Gastrocnemius medialis (tissue), 4 donors: ENCODE measurements at regions not wholly inside any gene's neighbourhood (a gene's known extent, or its start where the extent isn't known, plus 50 kb on each side); places are given as distances from the start of the nearest gene placed in this dataset.

Source experiments
- ATAC-seq, 2 donors: fragments of 150-250 bp; one replicate each; pipeline ENCODE4 v1.9.1; 2016
- DNase-seq, 2 donors: peaks; one replicate each; pipeline ENCODE4 v3.0.0-alpha.2; 2019
- H3K27ac ChIP-seq, 4 donors: fragments of 200-600 bp; sonication (generic); 1 replicate in 1 of 4; 2 replicates in 3 of 4; pipeline ENCODE4 v1.5.1; 2016 to 2018; ENCODE audit warnings: mild to moderate bottlenecking in 2 of 4, moderate library complexity in 1 of 4
- H3K27me3 ChIP-seq, 3 donors: fragments of 200-600 bp; sonication (generic) in 2 of 3; 1 replicate in 1 of 3; 2 replicates in 2 of 3; pipeline versions ENCODE4 v1.5.1 to v1.6.0; 2016 to 2019; ENCODE audit warnings: mild to moderate bottlenecking in 1 of 3, moderate library complexity in 1 of 3
- H3K36me3 ChIP-seq, 2 donors: fragments of 200-600 bp; sonication (generic) in 1 of 2; one replicate each; pipeline ENCODE4 v1.5.1; 2017 to 2018
- H3K4me1 ChIP-seq, 2 donors: fragments of 200-600 bp; sonication (generic) in 1 of 2; one replicate each; pipeline ENCODE4 v1.5.1; 2016 to 2017; ENCODE audit warnings: mild to moderate bottlenecking in 2 of 2
- H3K4me3 ChIP-seq, 4 donors: fragments of 200-600 bp; sonication (generic) in 3 of 4; 1 replicate in 1 of 4; 2 replicates in 3 of 4; pipeline ENCODE4 v1.5.1; 2016 to 2019; ENCODE audit warnings: mild to moderate bottlenecking in 2 of 4
- H3K9me3 ChIP-seq, 3 donors: fragments of 200-600 bp; sonication (generic) in 2 of 3; 1 replicate in 1 of 3; 2 replicates in 2 of 3; pipeline ENCODE4 v1.5.1; 2016 to 2019
- POLR2A ChIP-seq, 2 donors: fragments of 450-650 bp; IDR thresholded peaks; one replicate each; pipeline ENCODE4 v1.6.1; 2017; ENCODE audit warnings: antibody characterized with exemption in 2 of 2, mild to moderate bottlenecking in 2 of 2, moderate library complexity in 2 of 2
- in situ Hi-C, 4 donors: fragments of 200-750 bp; cut with MboI; loops; one replicate each; pipeline versions ENCODE4 v1.15.0 to v1.8.0; 2017; ENCODE audit warnings: low sequenced_read_pairs in 4 of 4
- intact Hi-C: fragments of 100-400 bp; cut with DNase I; formaldehyde crosslinking; loops from one replicate; pipeline ENCODE4 v1.15.1; 2023; ENCODE audit warnings: low total_unique reads
- TF ChIP-seq, protein P1 (sequence below), 5 experiments: fragments of 450-650 bp in 3 of 5; fragments of 200-600 bp in 2 of 5; sonication (generic) in 2 of 5; IDR thresholded peaks in 4 of 5; conservative IDR thresholded peaks in 1 of 5; 1 replicate in 4 of 5; 2 replicates in 1 of 5; pipeline ENCODE4 v1.5.1; 2016 to 2019; ENCODE audit warnings: antibody characterized with exemption in 5 of 5, mild to moderate bottlenecking in 3 of 5, moderate library complexity in 3 of 5

DNA sequence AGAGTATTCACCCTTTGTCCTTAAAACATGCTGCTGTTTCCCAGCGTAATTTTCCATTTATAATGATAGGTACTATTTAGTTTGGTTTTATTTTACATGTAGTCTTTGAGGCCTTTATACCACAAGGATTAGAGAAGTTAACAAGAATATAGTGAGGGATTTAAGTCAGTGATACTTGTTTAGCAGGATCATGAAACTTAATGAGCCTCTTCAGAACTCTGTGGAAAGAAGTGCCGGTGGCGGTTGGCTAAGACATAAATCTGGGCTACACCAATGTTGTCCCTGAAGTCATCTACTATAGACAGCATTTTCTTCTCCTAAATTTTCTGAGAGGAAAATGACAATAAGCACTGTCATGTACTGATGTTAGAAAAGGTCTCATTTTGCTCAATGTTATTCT is 1226.0 kb upstream of the SEL1L start:
- no peak for ATAC-seq
- intact Hi-C loops, result no loop called here

DNA sequence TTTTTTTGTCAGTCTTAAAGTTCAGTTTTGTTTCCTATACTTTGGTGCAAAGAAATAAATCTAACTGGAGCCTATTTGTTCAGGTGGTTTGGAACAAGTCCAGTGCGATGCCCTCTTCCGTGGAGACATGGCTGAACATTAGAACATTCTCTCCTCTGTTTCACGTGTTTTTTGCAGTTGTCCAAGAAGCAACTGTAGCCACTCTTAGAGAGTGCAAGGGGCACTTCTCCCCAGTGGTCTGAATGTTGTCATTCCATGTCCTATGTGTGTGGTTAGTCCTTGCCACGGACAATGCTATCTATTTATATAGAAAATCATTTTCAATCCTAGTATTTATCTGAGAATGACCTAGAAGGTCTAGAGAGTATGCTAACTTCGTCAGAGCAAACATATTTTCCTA is 1232.5 kb upstream of the SEL1L start:
- Histone ChIP-seq H3K27me3 (no peaks in the 10 kb centered on the region), H3K9me3 (no peaks in the 10 kb centered on the region), H3K4me1 (no peaks in the 10 kb centered on the region), H3K36me3 (no peaks in the 10 kb centered on the region), H3K4me3 (no peak overlapping the region), H3K27ac (no peak overlapping the region)
- in situ Hi-C loops, result no loop called here
- TF ChIP-seq, protein P1, sequence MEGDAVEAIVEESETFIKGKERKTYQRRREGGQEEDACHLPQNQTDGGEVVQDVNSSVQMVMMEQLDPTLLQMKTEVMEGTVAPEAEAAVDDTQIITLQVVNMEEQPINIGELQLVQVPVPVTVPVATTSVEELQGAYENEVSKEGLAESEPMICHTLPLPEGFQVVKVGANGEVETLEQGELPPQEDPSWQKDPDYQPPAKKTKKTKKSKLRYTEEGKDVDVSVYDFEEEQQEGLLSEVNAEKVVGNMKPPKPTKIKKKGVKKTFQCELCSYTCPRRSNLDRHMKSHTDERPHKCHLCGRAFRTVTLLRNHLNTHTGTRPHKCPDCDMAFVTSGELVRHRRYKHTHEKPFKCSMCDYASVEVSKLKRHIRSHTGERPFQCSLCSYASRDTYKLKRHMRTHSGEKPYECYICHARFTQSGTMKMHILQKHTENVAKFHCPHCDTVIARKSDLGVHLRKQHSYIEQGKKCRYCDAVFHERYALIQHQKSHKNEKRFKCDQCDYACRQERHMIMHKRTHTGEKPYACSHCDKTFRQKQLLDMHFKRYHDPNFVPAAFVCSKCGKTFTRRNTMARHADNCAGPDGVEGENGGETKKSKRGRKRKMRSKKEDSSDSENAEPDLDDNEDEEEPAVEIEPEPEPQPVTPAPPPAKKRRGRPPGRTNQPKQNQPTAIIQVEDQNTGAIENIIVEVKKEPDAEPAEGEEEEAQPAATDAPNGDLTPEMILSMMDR (IDR thresholded peaks at IDR 0.05 in 4 of 5, conservative IDR thresholded peaks at IDR 0.05 in 1 of 5), result no peak
- TF ChIP-seq POLR2A (IDR thresholded peaks at IDR 0.05), result no peak
- DNase-seq (no peak), ATAC-seq (no peak)
- intact Hi-C loops, result no loop called here

More for the DNA sequence above, 1226.0 kb upstream of the SEL1L start:
- Histone ChIP-seq H3K27ac (no peak overlapping the region), H3K27me3 (no peaks in the 10 kb centered on the region), H3K4me1 (no peaks in the 10 kb centered on the region), H3K9me3 (no peaks in the 10 kb centered on the region), H3K4me3 (no peak overlapping the region), H3K36me3 (no peaks in the 10 kb centered on the region)
- TF ChIP-seq POLR2A (IDR thresholded peaks at IDR 0.05), result no peak
- TF ChIP-seq, protein P1 (IDR thresholded peaks at IDR 0.05 in 4 of 5, conservative IDR thresholded peaks at IDR 0.05 in 1 of 5), result no peak
- in situ Hi-C loops, result no loop called here
- no peak for DNase-seq

DNA sequence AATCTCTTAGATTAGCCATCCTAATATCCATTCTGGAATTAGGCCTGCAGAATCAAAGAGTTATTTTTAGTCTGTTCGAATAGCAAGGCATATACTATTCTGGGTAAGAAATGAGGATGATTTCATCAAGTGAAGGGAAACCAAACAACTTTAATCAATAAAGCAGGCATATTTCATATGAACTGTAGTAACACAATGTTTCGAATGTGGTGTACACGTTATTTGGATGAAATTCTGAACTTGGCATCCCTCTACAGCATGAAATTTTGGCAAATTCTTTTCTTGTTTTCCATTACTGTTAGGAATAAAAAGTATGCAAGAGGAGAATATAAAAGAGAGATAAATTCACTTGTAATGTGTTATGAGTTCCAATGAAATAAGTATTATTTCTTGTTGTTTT is 1233.3 kb upstream of the SEL1L start:
- intact Hi-C loops (no loop called here), in situ Hi-C loops (no loop called here)
- Histone ChIP-seq H3K9me3 (no peaks in the 10 kb centered on the region), H3K4me3 (no peak overlapping the region), H3K27me3 (no peaks in the 10 kb centered on the region), H3K27ac (no peak overlapping the region), H3K36me3 (no peaks in the 10 kb centered on the region), H3K4me1 (no peaks in the 10 kb centered on the region)
- ATAC-seq (no peak), DNase-seq (no peak)
- TF ChIP-seq, protein P1 (IDR thresholded peaks at IDR 0.05 in 4 of 5, conservative IDR thresholded peaks at IDR 0.05 in 1 of 5), result no peak
- no peak for TF ChIP-seq POLR2A (IDR thresholded peaks at IDR 0.05)

DNA sequence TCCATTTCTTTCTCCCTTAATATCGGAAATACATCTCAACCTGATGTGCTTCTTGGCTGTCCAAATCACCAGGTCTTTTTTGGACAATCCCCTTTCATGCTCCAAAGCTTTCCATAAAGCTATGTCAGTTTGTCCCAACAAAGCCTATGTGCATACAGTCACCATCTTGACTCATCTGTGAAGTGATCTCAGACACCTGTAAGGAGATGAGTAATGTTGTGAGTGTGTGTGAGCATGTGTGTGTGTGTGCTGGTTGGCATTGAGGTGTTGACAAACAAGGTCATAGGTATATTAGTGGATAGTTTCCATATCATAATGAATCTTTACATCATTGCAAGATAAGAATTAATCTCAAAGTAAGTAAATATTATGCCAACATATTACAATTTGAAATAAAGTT is 1243.3 kb upstream of the SEL1L start:
- Histone ChIP-seq H3K27me3 (no peaks in the 10 kb centered on the region), H3K9me3 (no peaks in the 10 kb centered on the region), H3K4me1 (no peaks in the 10 kb centered on the region), H3K36me3 (no peaks in the 10 kb centered on the region), H3K27ac (no peak overlapping the region), H3K4me3 (no peak overlapping the region)
- TF ChIP-seq, protein P1 (IDR thresholded peaks at IDR 0.05 in 4 of 5, conservative IDR thresholded peaks at IDR 0.05 in 1 of 5), result no peak
- TF ChIP-seq POLR2A (IDR thresholded peaks at IDR 0.05), result no peak
- DNase-seq (no peak), ATAC-seq (no peak)
- in situ Hi-C loops, result no loop called here
- intact Hi-C loops, result no loop called here

DNA sequence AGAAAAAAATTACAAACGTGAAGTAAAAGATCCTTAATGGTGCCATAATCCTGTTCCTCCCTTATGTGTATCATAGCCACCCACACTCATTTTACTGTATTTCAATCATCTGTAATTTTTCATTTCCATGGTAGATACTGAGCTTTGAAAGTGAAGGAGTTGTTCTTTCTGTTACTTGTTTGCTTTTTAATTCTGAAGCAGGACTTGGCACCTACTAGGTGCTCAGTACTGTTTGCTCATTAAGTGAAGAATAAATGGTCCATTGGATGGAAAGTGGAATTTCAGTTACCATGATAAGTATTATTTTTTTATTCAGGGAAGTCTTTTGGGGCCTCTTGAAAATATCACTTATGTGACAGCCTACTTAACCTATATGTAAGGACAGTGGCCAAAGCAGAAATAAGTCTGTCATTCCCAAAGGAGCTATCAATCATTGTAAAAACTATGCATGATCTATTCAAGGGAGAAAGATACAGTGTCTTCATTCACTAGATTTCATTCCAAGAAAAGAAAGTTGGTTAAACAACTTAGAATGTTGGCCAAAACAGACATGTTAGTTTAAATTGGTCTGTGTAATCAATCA is 1244.4 kb upstream of the SEL1L start:
- intact Hi-C loops (no loop called here), in situ Hi-C loops (no loop called here)
- DNase-seq (no peak), ATAC-seq (no peak)
- no peaks in the 10 kb centered on the region for H3K4me1 ChIP-seq
- no peaks in the 10 kb centered on the region for H3K27me3 ChIP-seq
- TF ChIP-seq, protein P1 (IDR thresholded peaks at IDR 0.05 in 4 of 5, conservative IDR thresholded peaks at IDR 0.05 in 1 of 5), result no peak
- TF ChIP-seq POLR2A (IDR thresholded peaks at IDR 0.05), result no peak
- no peak overlapping the region for H3K27ac ChIP-seq
- H3K9me3 ChIP-seq, result no peaks in the 10 kb centered on the region
- H3K4me3 ChIP-seq, result no peak overlapping the region
- H3K36me3 ChIP-seq, result no peaks in the 10 kb centered on the region
